GM12878 (cell line): ENCODE measurements at regions not wholly inside any gene's neighbourhood (a gene's known extent, or its start where the extent isn't known, plus 50 kb on each side); places are given as distances from the start of the nearest gene placed in this dataset.

Source experiments
- ATAC-seq: fragments of 200-7000 bp; cut with Tn5 transposase; 3 replicates; pipeline ENCODE4 v1.9.1; 2020; ENCODE audit warnings: mild to moderate bottlenecking, moderate library complexity
- BruUV-seq: library from RNA; stranded (reverse); fragments of 400-500 nt; replicated peaks from 2 replicates; lab custom pipeline; 2021; lab: Mats Ljungman, UMichigan
- CTCF ChIA-PET: fragments of 300-600 bp; sonication (Branson Sonifier 250); formaldehyde crosslinking; extraction: SDS; loops from one replicate; lab custom pipeline; 2021; ENCODE audit warnings: inconsistent platforms; lab: Yijun Ruan, JAX
- POLR2A ChIA-PET: fragments of 350-600 bp; formaldehyde crosslinking; extraction: SDS; loops from one replicate; lab custom pipeline; 2021; ENCODE audit warnings: inconsistent platforms; lab: Charles Lee
- RAD21 ChIA-PET: fragments of 300-600 bp; sonication (Branson Sonifier 250); formaldehyde crosslinking; loops from one replicate; lab custom pipeline; 2023; ENCODE audit warnings: antibody characterized with exemption; ENCODE audit not compliant: unreplicated experiment; lab: Charles Lee
- SMC1A ChIA-PET: fragments of 300-600 bp; sonication (Branson Sonifier 250); formaldehyde crosslinking; loops from one replicate; lab custom pipeline; 2023; ENCODE audit not compliant: unreplicated experiment, uncharacterized antibody; lab: Charles Lee
- DNase-seq: peaks from one replicate; pipeline ENCODE4 v3.0.0-alpha.2; 2011; ENCODE audit warnings: low read depth, low spot score
- FAIRE-seq: peaks from 3 replicates; lab custom pipeline; 2011; peaks lifted over from hg19 to GRCh38; lab: Jason Lieb, UNC
- H2AFZ ChIP-seq: 2 replicates; pipeline ENCODE4 v1.6.0; 2011; ENCODE audit warnings: low read depth, low read length, control low read depth; ENCODE audit not compliant: control insufficient read depth
- H3K27ac ChIP-seq: 2 replicates; pipeline ENCODE4 v1.5.1; 2011; ENCODE audit warnings: control low read depth; ENCODE audit not compliant: control insufficient read depth, insufficient read depth
- H3K27me3 ChIP-seq, 2 experiments: replicated peaks in 1 of 2; 2 replicates each; pipeline versions ENCODE4 v1.6.0 to v1.6.1; 2011; ENCODE audit warnings: low read length in 1 of 2; ENCODE audit not compliant: control insufficient read depth in 2 of 2, insufficient read depth in 2 of 2
- H3K36me3 ChIP-seq, 2 experiments: 2 replicates each; pipeline ENCODE4 v1.5.1; 2011; ENCODE audit warnings: low read length in 1 of 2; ENCODE audit not compliant: control insufficient read depth in 2 of 2, insufficient read depth in 2 of 2
- H3K4me1 ChIP-seq: 2 replicates; pipeline ENCODE4 v1.6.1; 2011; ENCODE audit warnings: mild to moderate bottlenecking, low read length, moderate library complexity, mixed read lengths; ENCODE audit not compliant: control insufficient read depth, insufficient read depth
- H3K4me2 ChIP-seq: 2 replicates; pipeline ENCODE4 v1.6.0; 2011; ENCODE audit warnings: control low read depth; ENCODE audit not compliant: control insufficient read depth, insufficient read depth
- H3K4me3 ChIP-seq: fragments of 200-600 bp; sonication (generic); 2 replicates; pipeline ENCODE4 v1.5.1; 2016
- H3K79me2 ChIP-seq: 2 replicates; pipeline ENCODE4 v1.6.0; 2011; ENCODE audit warnings: low read length; ENCODE audit not compliant: control insufficient read depth, insufficient read depth
- H3K9ac ChIP-seq: 2 replicates; pipeline ENCODE4 v1.8.0; 2011; ENCODE audit warnings: low read length, control low read depth, mixed read lengths; ENCODE audit not compliant: control insufficient read depth, insufficient read depth
- H3K9me3 ChIP-seq: replicated peaks from 3 replicates; pipeline ENCODE4 v1.5.1; 2011; ENCODE audit warnings: mild to moderate bottlenecking, low read length; ENCODE audit not compliant: control insufficient read depth, insufficient read depth
- H4K20me1 ChIP-seq: 2 replicates; pipeline ENCODE4 v1.6.0; 2011; ENCODE audit not compliant: control insufficient read depth, insufficient read depth
- ATF7 ChIP-seq: fragments of 450-650 bp; IDR thresholded peaks from 2 replicates; pipeline ENCODE4 v1.6.1; 2016; ENCODE audit warnings: low read depth, mild to moderate bottlenecking
- CHD1 ChIP-seq: IDR thresholded peaks from 2 replicates; pipeline ENCODE4 v1.6.1; 2012; ENCODE audit warnings: low read depth, low read length, improper control_type of control experiment
- CREB1 ChIP-seq: IDR thresholded peaks from 2 replicates; pipeline ENCODE4 v1.6.1; 2012; ENCODE audit warnings: low read depth, mild to moderate bottlenecking, inconsistent platforms
- EED ChIP-seq: sonication (generic); IDR thresholded peaks from 2 replicates; pipeline ENCODE4 v1.6.1; 2016; ENCODE audit warnings: antibody characterized with exemption, low read depth
- MLLT1 ChIP-seq: fragments of 450-650 bp; IDR thresholded peaks from 2 replicates; pipeline ENCODE4 v1.6.1; 2016; ENCODE audit warnings: mild to moderate bottlenecking
- MTA3 ChIP-seq: IDR thresholded peaks from 2 replicates; pipeline ENCODE4 v1.6.1; 2012; ENCODE audit warnings: low read length, inconsistent platforms, borderline replicate concordance
- POLR2AphosphoS5 ChIP-seq: IDR thresholded peaks from 2 replicates; pipeline ENCODE4 v1.6.1; 2011; ENCODE audit warnings: mild to moderate bottlenecking, low read length, inconsistent platforms
- RBBP5 ChIP-seq: fragments of 200-600 bp; sonication (generic); conservative IDR thresholded peaks from 2 replicates; pipeline ENCODE4 v1.6.1; 2016
- RUNX3 ChIP-seq: IDR thresholded peaks from 2 replicates; pipeline ENCODE4 v1.6.1; 2012; ENCODE audit warnings: low read length, inconsistent platforms
- SIN3A ChIP-seq: IDR thresholded peaks from 2 replicates; pipeline ENCODE4 v1.6.1; 2012; ENCODE audit warnings: low read depth, low read length, improper control_type of control experiment
- SIX5 ChIP-seq: IDR thresholded peaks from 2 replicates; pipeline ENCODE4 v1.6.1; 2011; ENCODE audit warnings: mild to moderate bottlenecking, low read depth, low read length, moderate library complexity; ENCODE audit not compliant: severe bottlenecking
- STAT1 ChIP-seq: fragments of 450-650 bp; conservative IDR thresholded peaks from 2 replicates; pipeline ENCODE4 v1.6.1; 2014; ENCODE audit warnings: antibody characterized with exemption, mild to moderate bottlenecking
- TAF1 ChIP-seq: IDR thresholded peaks from 2 replicates; pipeline ENCODE4 v1.6.1; 2011; ENCODE audit warnings: mild to moderate bottlenecking, low read depth, low read length, borderline replicate concordance
- TCF3 ChIP-seq: IDR thresholded peaks from 2 replicates; pipeline ENCODE4 v1.6.1; 2012; ENCODE audit warnings: low read depth, mild to moderate bottlenecking, low read length, borderline replicate concordance; ENCODE audit not compliant: insufficient read depth
- YBX1 ChIP-seq: fragments of 450-650 bp; IDR thresholded peaks from 2 replicates; pipeline ENCODE4 v1.6.1; 2016; ENCODE audit warnings: antibody characterized with exemption
- ZBTB40 ChIP-seq: fragments of 450-650 bp; IDR thresholded peaks from 2 replicates; pipeline ENCODE4 v1.6.1; 2016; ENCODE audit warnings: mild to moderate bottlenecking, moderate library complexity, borderline replicate concordance
- ZZZ3 ChIP-seq: IDR thresholded peaks from 2 replicates; pipeline ENCODE4 v1.6.1; 2011; ENCODE audit warnings: low read depth; ENCODE audit not compliant: control insufficient read depth, insufficient read length
- WGBS: methylation state at CpG from one replicate; pipeline ENCODE4 v1.1.6; 2016; ENCODE audit warnings: low lambda C conversion rate; ENCODE audit not compliant: insufficient replicate concordance, insufficient coverage; ENCODE audit errors: missing lambda C conversion rate; 5-methylcytosine and 5-hydroxymethylcytosine counted together
- in situ Hi-C: fragments of 300-500 bp; cut with MboI; formaldehyde crosslinking; loops from 9 replicates; pipeline ENCODE4 v1.14.3; 2018; ENCODE audit warnings: mixed read lengths
- intact Hi-C: fragments of 100-400 bp; cut with micrococcal nuclease; formaldehyde crosslinking; loops from one replicate; pipeline ENCODE4 v1.14.2; 2022; ENCODE audit not compliant: unreplicated experiment
- TF ChIP-seq, protein P1 (sequence below): fragments of 450-650 bp; formaldehyde crosslinking; IDR thresholded peaks from 2 replicates; pipeline ENCODE4 v1.4.0; 2022; ENCODE audit warnings: mild to moderate bottlenecking, moderate library complexity

DNA sequence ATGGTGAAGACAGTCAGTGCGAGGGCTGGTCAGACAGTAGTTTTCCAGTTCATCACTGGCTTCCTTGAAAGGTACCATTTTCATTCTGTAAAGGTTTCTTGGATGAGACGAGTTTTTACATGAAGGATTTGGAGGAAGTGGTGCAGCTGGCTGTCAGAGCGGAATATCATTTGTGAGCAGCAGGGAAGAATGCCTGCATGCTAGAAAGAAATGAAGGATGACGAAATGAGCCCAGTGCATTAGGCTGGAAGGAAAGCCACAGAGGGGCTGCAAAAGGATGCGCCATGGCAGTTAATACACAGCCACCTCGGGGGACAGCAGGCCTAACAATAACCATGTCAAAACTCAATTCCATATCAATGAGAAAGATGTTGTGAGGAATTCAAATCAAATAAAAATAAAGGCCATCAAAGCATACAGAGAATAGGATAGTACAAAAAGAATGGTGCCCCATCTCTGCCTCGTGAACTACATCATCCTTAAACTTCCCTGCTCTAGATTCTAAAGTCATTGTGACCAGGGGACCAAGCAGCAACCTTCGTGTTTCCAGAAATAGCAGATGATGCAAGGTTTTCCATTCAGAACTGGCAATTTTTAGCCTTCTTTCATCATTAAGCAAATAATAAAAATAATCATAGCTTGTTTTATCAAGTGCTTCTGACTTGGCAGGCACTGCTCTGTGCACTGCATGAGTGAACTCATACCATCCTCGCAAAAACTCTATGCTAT is 504.2 kb downstream of the RFC3 start:
- ChIA-PET RAD21 (no interaction called here), CTCF (no interaction called here), POLR2A (no interaction called here), SMC1A (no interaction called here)
- no peak overlapping the region for H3K4me2 ChIP-seq
- in situ Hi-C loops = no loop called here
- H3K27me3 ChIP-seq = no peaks in the 10 kb centered on the region
- no peaks in the 10 kb centered on the region for H3K36me3 ChIP-seq
- intact Hi-C loops = no loop called here
- H3K9me3 ChIP-seq = no peaks in the 10 kb centered on the region
- BruUV-seq = no TSS peak
- no peaks in the 10 kb centered on the region for H3K4me1 ChIP-seq
- no peaks in the 10 kb centered on the region for H3K79me2 ChIP-seq
- H3K9ac ChIP-seq = no peak overlapping the region
- DNase-seq (no peak), FAIRE-seq (no peak), ATAC-seq (no peak)
- H3K4me3 ChIP-seq = no peak overlapping the region
- H3K27ac ChIP-seq = no peak overlapping the region
- H4K20me1 ChIP-seq = no peaks in the 10 kb centered on the region
- WGBS = 6% methylated on average over 9 of the region's 9 CpGs
- H2AFZ ChIP-seq = no peak overlapping the region
- no peak for TF ChIP-seq ZZZ3
- TF ChIP-seq ZBTB40 = no peak
- TF ChIP-seq MTA3 = no peak
- TF ChIP-seq SIX5 = no peak
- no peak for TF ChIP-seq RBBP5
- TF ChIP-seq YBX1 = no peak
- no peak for TF ChIP-seq SIN3A
- TF ChIP-seq ATF7 = no peak
- TF ChIP-seq CREB1 = no peak
- no peak for TF ChIP-seq RUNX3
- no peak for TF ChIP-seq TCF3
- TF ChIP-seq, protein P1, sequence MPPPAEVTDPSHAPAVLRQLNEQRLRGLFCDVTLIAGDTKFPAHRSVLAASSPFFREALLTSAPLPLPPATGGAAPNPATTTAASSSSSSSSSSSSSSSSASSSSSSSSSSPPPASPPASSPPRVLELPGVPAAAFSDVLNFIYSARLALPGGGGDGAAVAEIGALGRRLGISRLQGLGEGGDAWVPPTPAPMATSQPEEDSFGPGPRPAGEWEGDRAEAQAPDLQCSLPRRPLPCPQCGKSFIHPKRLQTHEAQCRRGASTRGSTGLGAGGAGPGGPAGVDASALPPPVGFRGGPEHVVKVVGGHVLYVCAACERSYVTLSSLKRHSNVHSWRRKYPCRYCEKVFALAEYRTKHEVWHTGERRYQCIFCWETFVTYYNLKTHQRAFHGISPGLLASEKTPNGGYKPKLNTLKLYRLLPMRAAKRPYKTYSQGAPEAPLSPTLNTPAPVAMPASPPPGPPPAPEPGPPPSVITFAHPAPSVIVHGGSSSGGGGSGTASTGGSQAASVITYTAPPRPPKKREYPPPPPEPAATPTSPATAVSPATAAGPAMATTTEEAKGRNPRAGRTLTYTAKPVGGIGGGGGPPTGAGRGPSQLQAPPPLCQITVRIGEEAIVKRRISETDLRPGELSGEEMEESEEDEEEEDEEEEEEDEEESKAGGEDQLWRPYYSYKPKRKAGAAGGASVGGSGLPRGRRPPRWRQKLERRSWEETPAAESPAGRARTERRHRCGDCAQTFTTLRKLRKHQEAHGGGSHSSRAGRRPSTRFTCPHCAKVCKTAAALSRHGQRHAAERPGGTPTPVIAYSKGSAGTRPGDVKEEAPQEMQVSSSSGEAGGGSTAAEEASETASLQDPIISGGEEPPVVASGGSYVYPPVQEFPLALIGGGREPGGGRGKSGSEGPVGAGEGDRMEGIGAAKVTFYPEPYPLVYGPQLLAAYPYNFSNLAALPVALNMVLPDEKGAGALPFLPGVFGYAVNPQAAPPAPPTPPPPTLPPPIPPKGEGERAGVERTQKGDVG (CRISPR knock-in tag) = no peak
- TF ChIP-seq CHD1 = no peak
- no peak for TF ChIP-seq STAT1
- no peak for TF ChIP-seq TAF1
- no peak for TF ChIP-seq MLLT1
- no peak for TF ChIP-seq POLR2AphosphoS5
- TF ChIP-seq EED = no peak
